ENCODE measurements at regions not wholly inside any gene's neighbourhood (a gene's known extent, or its start where the extent isn't known, plus 50 kb on each side); places are given as distances from the start of the nearest gene placed in this dataset.

DNA sequence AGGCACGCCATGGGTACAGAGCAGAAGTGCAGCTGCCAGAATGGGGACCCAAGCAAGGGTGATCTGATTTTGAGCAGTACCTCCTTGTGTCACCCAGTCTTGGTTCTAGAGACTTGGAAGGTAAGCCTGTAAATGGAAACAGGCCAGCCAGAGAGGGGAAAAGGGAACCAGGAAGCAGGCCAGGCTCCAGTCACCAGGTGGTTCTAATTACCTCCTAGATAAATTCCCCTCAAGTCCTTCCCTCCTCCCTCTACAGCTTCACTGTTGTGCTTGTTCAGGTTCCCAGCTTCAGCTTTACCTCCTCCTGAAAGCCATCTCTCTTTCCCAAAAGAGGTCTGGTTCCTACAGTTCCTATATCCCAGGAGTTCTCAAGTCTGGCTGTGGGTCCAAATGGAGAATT is 58.8 kb upstream of the SLC7A14 start:
- Histone ChIP-seq H3K27ac (ENCODE audit: low read depth in 1 of 2, low read length in 2 of 2) (no peak overlapping the region), H3K4me1 (ENCODE audit: control insufficient read depth in 1 of 2, insufficient read depth in 2 of 2, low read length in 2 of 2) (no peaks in the 10 kb centered on the region), H3K27me3 (ENCODE audit: control insufficient read depth in 2 of 2, insufficient read depth in 2 of 2, low read length in 2 of 2) (no peaks in the 10 kb centered on the region), H4K20me1 (ENCODE audit: insufficient read depth, low read length) (no peaks in the 10 kb centered on the region), H3K79me2 (ENCODE audit: insufficient read depth, low read length) (no peaks in the 10 kb centered on the region), H3K4me3 (replicated peaks in 1 of 3; ENCODE audit: low read depth in 2 of 3, low read length in 3 of 3) (no peak overlapping the region), H2AFZ (ENCODE audit: insufficient read depth, low read depth, low read length, poor library complexity, severe bottlenecking) (no peak overlapping the region), H3K4me2 (replicated peaks; ENCODE audit: extremely low read depth, low read length, poor library complexity, severe bottlenecking) (no peak overlapping the region), H3K9ac (ENCODE audit: insufficient read depth, low read length, poor library complexity, severe bottlenecking) (no peak overlapping the region), H3K9me3 (replicated peaks in 1 of 2; ENCODE audit: control insufficient read depth in 1 of 2, insufficient read depth in 1 of 2, low read length in 2 of 2) (peaks cover 0 to 5% of the 10 kb centered on the region in 2 donors), H3K36me3 (replicated peaks in 1 of 2; ENCODE audit: control insufficient read depth in 1 of 2, insufficient read depth in 2 of 2, low read length in 2 of 2) (no peaks in the 10 kb centered on the region)
- Mint-ChIP-seq H3K27ac (peak overlapping the region in 1 of 7 donors; percentile 10), H3K36me3 (no peaks in the 10 kb centered on the region), H3K27me3 (ENCODE audit: low read depth in 3 of 3) (peaks cover 0 to 3% (median 3%) of the 10 kb centered on the region in 3 donors), H3K4me3 (no peak overlapping the region), H3K9me3 (peaks cover 0 to 14% (median 6%) of the 10 kb centered on the region in 7 donors), H3K4me1 (no peaks in the 10 kb centered on the region)
- no CpG with 5 or more reads among the region's 1 CpG for WGBS (ENCODE audit: insufficient coverage)
- intact Hi-C loops (cut with micrococcal nuclease), result no loop called here
- DNase-seq, result no peak
- TF ChIP-seq, protein P1, sequence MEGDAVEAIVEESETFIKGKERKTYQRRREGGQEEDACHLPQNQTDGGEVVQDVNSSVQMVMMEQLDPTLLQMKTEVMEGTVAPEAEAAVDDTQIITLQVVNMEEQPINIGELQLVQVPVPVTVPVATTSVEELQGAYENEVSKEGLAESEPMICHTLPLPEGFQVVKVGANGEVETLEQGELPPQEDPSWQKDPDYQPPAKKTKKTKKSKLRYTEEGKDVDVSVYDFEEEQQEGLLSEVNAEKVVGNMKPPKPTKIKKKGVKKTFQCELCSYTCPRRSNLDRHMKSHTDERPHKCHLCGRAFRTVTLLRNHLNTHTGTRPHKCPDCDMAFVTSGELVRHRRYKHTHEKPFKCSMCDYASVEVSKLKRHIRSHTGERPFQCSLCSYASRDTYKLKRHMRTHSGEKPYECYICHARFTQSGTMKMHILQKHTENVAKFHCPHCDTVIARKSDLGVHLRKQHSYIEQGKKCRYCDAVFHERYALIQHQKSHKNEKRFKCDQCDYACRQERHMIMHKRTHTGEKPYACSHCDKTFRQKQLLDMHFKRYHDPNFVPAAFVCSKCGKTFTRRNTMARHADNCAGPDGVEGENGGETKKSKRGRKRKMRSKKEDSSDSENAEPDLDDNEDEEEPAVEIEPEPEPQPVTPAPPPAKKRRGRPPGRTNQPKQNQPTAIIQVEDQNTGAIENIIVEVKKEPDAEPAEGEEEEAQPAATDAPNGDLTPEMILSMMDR (IDR thresholded peaks at IDR 0.05), result no peak

DNA sequence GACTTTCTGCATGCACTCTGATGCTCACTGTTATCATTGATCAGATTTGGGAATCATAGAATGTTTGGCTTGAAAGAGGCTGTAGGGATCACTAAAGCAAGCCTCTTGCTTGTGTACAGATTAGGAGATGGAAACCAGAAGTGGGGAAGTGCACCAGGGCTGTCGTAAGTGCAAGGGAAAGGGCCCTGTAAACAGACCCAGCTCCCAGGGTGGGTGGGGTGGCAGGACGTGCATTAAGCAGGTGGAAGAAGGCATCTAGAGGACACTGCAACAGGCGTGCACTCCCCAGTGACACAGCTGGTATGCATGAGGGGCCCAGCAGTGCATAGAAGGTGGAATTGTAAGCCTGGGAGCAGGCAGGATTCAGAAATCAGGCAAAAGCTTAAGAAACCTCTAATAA is 58.0 kb upstream of the SLC7A14 start:
- peaks cover 0 to 14% (median 6%) of the 10 kb centered on the region in 7 donors for H3K9me3 Mint-ChIP-seq
- no peaks in the 10 kb centered on the region for H3K27me3 ChIP-seq (ENCODE audit: control insufficient read depth in 2 of 2, insufficient read depth in 2 of 2, low read length in 2 of 2)
- peaks cover 0 to 5% of the 10 kb centered on the region in 2 donors for H3K9me3 ChIP-seq (replicated peaks in 1 of 2; ENCODE audit: control insufficient read depth in 1 of 2, insufficient read depth in 1 of 2, low read length in 2 of 2)
- intact Hi-C loops (cut with micrococcal nuclease), result no loop called here
- H3K4me2 ChIP-seq (replicated peaks; ENCODE audit: extremely low read depth, low read length, poor library complexity, severe bottlenecking), result no peak overlapping the region
- 100% methylated on average over 2 of the region's 3 CpGs for WGBS (ENCODE audit: insufficient coverage)
- no peaks in the 10 kb centered on the region for H3K79me2 ChIP-seq (ENCODE audit: insufficient read depth, low read length)
- TF ChIP-seq, protein P1 (IDR thresholded peaks at IDR 0.05), result no peak
- no peaks in the 10 kb centered on the region for H3K36me3 ChIP-seq (replicated peaks in 1 of 2; ENCODE audit: control insufficient read depth in 1 of 2, insufficient read depth in 2 of 2, low read length in 2 of 2)
- no peak overlapping the region for H3K27ac ChIP-seq (ENCODE audit: low read depth in 1 of 2, low read length in 2 of 2)
- H3K36me3 Mint-ChIP-seq, result no peaks in the 10 kb centered on the region
- no peaks in the 10 kb centered on the region for H4K20me1 ChIP-seq (ENCODE audit: insufficient read depth, low read length)
- peaks cover 0 to 3% (median 3%) of the 10 kb centered on the region in 3 donors for H3K27me3 Mint-ChIP-seq (ENCODE audit: low read depth in 3 of 3)
- no peak overlapping the region for H3K4me3 Mint-ChIP-seq
- no peaks in the 10 kb centered on the region for H3K4me1 Mint-ChIP-seq
- no peak overlapping the region for H2AFZ ChIP-seq (ENCODE audit: insufficient read depth, low read depth, low read length, poor library complexity, severe bottlenecking)
- no peak for DNase-seq
- no peaks in the 10 kb centered on the region for H3K4me1 ChIP-seq (ENCODE audit: control insufficient read depth in 1 of 2, insufficient read depth in 2 of 2, low read length in 2 of 2)
- H3K9ac ChIP-seq (ENCODE audit: insufficient read depth, low read length, poor library complexity, severe bottlenecking), result no peak overlapping the region
- no peak overlapping the region for H3K4me3 ChIP-seq (replicated peaks in 1 of 3; ENCODE audit: low read depth in 2 of 3, low read length in 3 of 3)
- H3K27ac Mint-ChIP-seq, result no peak overlapping the region
